ENCODE measurements at regions not wholly inside any gene's neighbourhood (a gene's known extent, or its start where the extent isn't known, plus 50 kb on each side); places are given as distances from the start of the nearest gene placed in this dataset.
"Not testable (repeated sequence)": the region's sequence is repeated elsewhere in the genome, so short reads cannot be mapped to it uniquely, and the experiment has no call there.

- ATAC-seq, result no peak
These were observed 182.6 kb upstream of the CXCL12 start for GRCh38 chr10:44567471-44567870.

DNA sequence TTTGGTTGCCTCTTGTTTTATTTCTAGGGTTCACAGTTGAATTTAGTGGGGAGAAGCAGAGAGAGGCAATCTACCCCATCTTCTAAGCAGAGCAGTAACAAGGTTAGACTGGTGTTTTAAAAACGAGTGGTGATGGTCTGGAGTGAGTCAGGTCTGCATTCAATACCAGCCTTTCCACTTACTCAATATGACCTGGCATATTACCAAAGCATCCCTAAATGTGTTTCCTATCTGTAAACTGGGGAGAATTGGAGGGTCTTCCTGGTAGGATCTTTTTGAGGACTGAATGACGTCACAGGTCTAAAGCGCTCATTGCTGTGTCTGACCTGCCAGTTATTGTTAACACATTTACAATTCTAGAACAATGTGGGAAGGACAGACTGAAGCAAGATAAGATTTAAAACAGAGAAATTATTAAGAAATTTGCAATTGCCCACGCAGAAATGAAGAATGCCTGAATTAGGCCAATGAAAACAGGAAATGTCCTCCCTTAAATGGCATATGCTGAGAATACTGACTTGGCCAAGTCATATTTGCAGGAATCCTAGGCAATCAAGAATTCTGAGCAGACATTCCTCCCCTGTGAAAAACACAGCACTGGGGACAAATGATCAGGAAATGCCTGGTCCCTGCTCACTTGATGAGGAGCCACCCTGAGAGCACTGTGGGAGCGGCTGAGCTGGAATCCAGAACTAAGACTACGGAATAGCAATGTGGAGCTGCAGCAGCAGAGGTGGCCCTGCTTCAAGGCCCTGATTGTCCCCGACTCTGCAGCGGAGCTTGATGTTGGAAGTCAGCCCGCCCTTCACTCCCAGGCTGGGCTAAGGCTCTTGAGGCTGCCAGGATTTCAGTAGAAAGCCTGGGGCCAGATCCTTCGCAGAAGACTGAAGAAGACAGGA is 184.5 kb upstream of the CXCL12 start:
- no peak for ATAC-seq

- ATAC-seq, result no peak
These were observed 186.8 kb upstream of the CXCL12 start for GRCh38 chr10:44571701-44572100.

GRCh38 chr10:44572146-44572545 is 187.2 kb upstream of the CXCL12 start:
- no peak for ATAC-seq

- ATAC-seq, result no peak
These were observed 188.9 kb upstream of the CXCL12 start for GRCh38 chr10:44573821-44574220.

- no peak for ATAC-seq
These were observed 189.9 kb upstream of the CXCL12 start for GRCh38 chr10:44574596-44575480.

DNA sequence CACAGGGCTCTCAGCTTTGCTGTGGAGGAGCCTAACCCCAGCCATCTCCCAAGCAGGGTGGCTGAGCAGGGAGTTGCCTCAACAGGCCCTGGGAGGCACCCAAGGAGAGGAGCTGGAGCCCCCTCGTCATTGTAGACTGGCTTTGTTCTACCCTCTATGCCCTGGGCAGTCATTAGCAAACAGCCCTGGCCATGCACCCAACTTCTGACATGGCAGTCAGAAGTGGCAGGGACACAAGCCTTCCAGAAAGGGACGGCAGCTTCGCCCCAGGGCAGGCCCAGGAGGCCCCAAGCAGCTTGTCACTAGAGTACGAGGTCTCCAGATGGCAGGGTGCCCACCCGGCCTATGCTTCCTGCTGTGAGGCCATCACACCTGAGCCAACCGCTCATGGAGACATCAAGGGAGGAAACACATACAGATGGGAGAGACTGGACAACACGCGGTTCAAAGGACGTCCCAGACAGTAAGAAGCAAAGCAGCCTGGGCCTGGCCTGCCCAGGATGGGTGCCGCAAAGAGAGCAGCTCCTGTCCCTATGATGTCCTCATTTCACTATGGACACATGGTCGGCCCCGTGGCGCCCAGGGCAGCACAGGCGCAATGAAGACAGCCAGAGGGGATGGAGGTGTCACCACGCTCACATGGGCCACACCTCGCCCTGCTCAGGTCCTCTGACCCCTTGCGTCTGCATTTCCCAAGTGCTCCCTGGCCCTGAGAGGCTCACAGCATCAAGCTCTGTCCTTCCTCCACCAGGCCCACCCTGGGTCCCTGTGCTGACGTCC is 190.9 kb upstream of the CXCL12 start:
- no peak for ATAC-seq

- peak; percentile 9 to 53 for ATAC-seq
These were observed 191.8 kb upstream of the CXCL12 start for GRCh38 chr10:44576702-44577191.

GRCh38 chr10:44577533-44577932 is 192.6 kb upstream of the CXCL12 start:
- no peak for ATAC-seq

- ATAC-seq, result no peak
These were observed 193.4 kb upstream of the CXCL12 start for GRCh38 chr10:44578271-44578670.

GRCh38 chr10:44578963-44579362 is 194.1 kb upstream of the CXCL12 start:
- ATAC-seq, result not testable (repeated sequence)

DNA sequence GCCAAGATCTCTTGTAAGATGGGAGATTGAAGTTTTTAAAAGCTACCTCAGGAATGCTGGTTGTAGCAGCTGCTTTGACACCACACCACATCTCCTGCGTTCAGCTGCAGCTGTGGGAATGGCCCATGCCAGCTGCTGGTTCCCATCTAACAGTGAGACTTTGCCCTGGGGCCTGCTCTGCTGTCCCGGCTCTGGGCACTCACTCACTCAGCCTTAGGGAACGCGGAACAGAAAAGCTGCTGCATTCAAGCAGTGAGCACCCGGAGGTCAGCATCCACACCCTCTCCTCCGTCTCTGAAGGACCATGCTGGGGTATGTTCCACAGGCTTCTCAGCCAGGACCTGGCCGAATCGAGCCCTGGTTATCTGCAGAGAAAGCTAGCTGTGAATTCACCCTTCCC is 197.1 kb upstream of the CXCL12 start:
- no peak for ATAC-seq

DNA sequence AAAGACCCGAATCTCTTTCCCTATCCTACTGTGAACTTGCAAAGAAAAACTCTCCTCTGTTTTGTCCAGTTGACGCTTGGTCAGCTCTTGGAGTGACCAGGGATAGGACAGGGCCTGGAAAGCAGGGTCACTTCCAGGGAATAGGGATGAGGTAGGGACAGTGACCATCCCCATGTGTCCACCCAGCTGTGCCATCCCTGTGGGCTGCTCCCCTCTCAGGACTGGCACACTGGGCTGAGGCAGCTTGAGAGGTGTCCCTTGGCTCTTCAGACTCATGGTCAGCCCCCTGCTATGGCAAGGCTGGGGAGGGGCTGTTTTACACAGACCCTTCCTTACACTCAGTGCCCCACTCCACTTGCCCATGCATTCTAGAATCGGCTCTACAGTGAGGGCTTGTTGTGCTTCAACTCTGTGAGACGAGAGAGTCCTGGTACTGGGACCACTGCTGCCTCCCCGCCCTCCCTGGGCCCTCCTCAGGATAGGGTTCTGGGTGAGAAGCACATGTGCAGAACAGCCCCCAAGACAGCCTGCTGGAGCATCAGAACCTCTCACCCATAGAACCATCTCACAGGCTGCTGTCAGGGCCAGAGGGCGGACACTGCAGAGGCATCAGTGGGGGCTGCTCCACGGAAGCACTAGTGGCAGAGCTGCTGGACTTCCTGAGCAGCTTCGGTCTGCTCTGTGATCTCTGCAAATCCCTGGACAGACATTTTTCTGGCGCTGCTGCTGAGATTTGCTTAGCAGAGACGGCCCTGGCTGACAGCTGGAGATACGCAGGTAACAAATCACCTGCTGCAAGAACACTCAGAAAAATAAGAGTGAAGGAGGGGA is 202.8 kb upstream of the CXCL12 start:
- ATAC-seq, result no peak

DNA sequence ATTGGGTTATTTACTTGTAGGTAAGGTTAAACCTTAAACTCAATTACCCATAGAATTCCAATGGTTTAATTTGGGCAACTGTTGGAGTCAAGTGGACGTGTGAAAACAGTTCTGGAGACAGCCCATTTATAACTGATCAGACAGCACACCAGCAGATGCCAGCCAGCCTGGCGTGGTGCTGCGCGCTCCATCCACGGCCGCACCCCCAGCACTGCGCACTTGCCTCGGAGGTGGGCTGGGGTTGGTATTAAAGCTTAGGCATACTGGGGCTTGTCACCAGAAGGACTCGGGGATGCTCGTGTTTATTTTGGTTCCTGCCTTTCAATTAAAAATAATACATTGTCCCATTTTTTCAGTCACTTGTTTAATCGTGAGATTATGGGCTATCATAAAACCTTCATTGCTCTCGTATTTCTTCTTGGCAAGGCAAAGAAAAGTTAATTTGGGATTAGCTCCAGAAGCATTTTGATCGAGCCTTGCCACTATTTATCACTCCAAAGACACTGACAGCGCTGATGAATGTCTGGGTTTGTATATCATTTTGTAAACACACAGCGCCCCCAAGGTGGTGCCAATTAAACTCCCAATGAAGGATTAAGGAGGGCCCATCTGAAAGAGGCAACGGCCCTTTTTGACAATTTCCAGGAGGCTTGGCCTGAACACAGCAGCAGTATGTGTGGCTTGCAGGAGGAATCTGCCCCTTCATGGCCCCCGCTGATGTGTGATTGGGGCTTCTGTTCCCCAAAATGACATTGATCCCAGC is 204.5 kb upstream of the CXCL12 start:
- ATAC-seq, result no peak

- ATAC-seq, result no peak
These were observed 205.1 kb upstream of the CXCL12 start for GRCh38 chr10:44589944-44590449.

GRCh38 chr10:44591911-44592310 is 207.0 kb upstream of the CXCL12 start:
- no peak for ATAC-seq

DNA sequence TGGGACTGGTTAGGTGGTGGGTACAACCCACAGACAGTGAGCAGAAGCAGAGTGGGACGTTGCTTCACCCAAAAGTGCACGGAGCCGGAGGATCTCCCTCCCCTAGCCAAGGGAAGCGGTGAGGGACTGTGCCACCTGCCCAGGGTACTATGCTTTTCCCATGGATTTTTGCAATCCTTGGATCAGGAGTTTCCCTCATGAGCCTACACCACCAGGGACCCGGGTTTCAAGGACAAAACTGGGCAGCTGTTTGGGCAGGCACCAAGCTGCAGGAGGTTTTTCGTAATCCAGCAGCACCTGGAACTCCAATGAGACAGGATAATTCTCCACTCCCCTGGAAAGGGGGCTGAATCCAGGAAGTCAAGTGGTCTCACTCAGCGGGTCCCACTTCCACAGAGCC is 209.1 kb upstream of the CXCL12 start:
- ATAC-seq, result no peak

DNA sequence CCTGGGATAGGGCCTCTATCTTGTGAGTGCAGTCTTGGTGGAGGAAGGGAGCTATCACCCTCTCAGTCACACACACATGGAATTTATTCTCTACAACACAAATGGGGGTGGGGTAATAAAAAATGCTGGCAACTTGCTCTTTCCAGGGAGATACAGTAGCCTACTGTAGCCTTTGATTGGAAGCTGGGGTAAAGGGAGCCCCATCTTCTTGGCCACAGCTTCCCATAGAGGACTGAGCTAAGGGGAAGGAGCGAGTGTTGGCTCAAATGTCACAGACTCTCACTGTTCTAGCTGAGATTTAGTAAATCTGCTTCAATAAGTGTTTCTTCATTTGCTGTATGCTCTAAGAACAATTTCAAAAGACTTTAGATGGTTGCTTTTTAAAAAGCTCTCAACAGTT is 222.2 kb upstream of the CXCL12 start:
- ATAC-seq, result no peak

DNA sequence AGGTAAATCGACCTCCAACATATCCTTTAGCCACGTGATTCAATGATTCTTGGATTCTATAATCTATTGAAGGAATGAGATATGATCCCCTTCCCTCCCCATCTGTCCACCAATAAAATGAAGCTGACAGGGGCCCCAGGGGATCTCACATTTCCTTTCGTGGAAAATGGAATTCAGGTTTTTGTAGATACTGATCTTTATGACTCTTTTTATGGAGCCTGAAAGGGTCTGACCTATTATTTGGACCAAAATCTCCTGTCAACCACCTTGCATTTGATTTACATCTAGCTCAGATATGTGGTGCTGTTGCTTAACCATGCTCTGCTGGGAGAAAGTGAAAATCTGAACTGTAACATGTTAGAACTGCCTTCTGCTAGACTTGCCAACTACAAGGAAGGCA is 234.0 kb upstream of the CXCL12 start:
- ATAC-seq, result no peak

- no peak for ATAC-seq
These were observed 234.6 kb upstream of the CXCL12 start for GRCh38 chr10:44619521-44619920.

- no peak for ATAC-seq
These were observed 235.1 kb upstream of the CXCL12 start for GRCh38 chr10:44619975-44620374.
